ENCODE measurements at regions not wholly inside any gene's neighbourhood (a gene's known extent, or its start where the extent isn't known, plus 50 kb on each side); places are given as distances from the start of the nearest gene placed in this dataset.

GRCh38 chr13:103598671-103599070 lies 532.5 kb upstream of the SLC10A2 start:
- TF ChIP-seq EP300 (IDR thresholded peaks at IDR 0.05), result no peak
- TF ChIP-seq CTCF (IDR thresholded peaks at IDR 0.05), result no peak

All from gastroesophageal sphincter (tissue), 3 donors.